K562 (cell line): ENCODE measurements at regions not wholly inside any gene's neighbourhood (a gene's known extent, or its start where the extent isn't known, plus 50 kb on each side); places are given as distances from the start of the nearest gene placed in this dataset.

Experiments
- ATAC-seq: fragments of 200-7000 bp; cut with Tn5 transposase; 3 replicates; pipeline ENCODE4 v1.9.1; 2020; ENCODE audit warnings: moderate library complexity
- BruUV-seq: library from RNA; stranded (reverse); fragments of 400-500 nt; replicated peaks from 2 replicates; lab custom pipeline; 2021; lab: Mats Ljungman, UMichigan
- CTCF ChIA-PET: fragments of 300-600 bp; formaldehyde crosslinking; extraction: SDS; loops from one replicate; lab custom pipeline; 2021; ENCODE audit warnings: low intra/inter-chr PET ratio; lab: Yijun Ruan, JAX
- POLR2A ChIA-PET: fragments of 300-600, 350-650 bp; sonication (Branson Sonifier 250); formaldehyde crosslinking; extraction: SDS; loops from one replicate; lab custom pipeline; 2021; ENCODE audit warnings: antibody characterized with exemption, inconsistent platforms; lab: Yijun Ruan, JAX
- DNase-seq, 4 experiments: peaks; one replicate each; pipeline versions ENCODE4 v3.0.0 to v3.0.0-alpha.2; 2011 to 2018; ENCODE audit warnings: low spot score in 3 of 4, mixed read lengths in 3 of 4; ENCODE audit errors: extremely low read depth in 1 of 4
- FAIRE-seq: peaks from 2 replicates; lab custom pipeline; 2011; peaks lifted over from hg19 to GRCh38; lab: Jason Lieb, UNC
- H2AFZ ChIP-seq: 2 replicates; pipeline ENCODE4 v1.6.0; 2011; ENCODE audit warnings: low read depth, low read length, control low read depth, inconsistent platforms
- H3K27ac ChIP-seq: fragments of 200-600 bp; 3 replicates; pipeline ENCODE4 v1.8.0; 2011; ENCODE audit warnings: low read depth, mild to moderate bottlenecking, control low read depth, inconsistent platforms, low read length, moderate library complexity, mixed read lengths; ENCODE audit errors: extremely low read depth
- H3K27me3 ChIP-seq, 2 experiments: fragments of 300-600 bp in 1 of 2; 2 replicates in 1 of 2; 3 replicates in 1 of 2; pipeline versions ENCODE4 v1.6.0 to v1.8.0; 2011; ENCODE audit warnings: inconsistent platforms in 2 of 2, low read length in 2 of 2, mild to moderate bottlenecking in 1 of 2, mixed read lengths in 1 of 2, moderate library complexity in 1 of 2; ENCODE audit not compliant: control insufficient read depth in 2 of 2, insufficient read depth in 2 of 2
- H3K36me3 ChIP-seq: fragments of 300-600 bp; 3 replicates; pipeline ENCODE4 v1.8.0; 2011; ENCODE audit warnings: mild to moderate bottlenecking, low read length, inconsistent platforms; ENCODE audit not compliant: control insufficient read depth, insufficient read depth
- H3K4me1 ChIP-seq, 2 experiments: fragments of 200-600 bp in 1 of 2; replicated peaks in 1 of 2; 2 replicates in 1 of 2; 3 replicates in 1 of 2; pipeline versions ENCODE4 v1.5.1 to v1.8.0; 2011; ENCODE audit warnings: inconsistent platforms in 2 of 2, low read length in 2 of 2, mild to moderate bottlenecking in 1 of 2, mixed read lengths in 1 of 2, moderate library complexity in 1 of 2; ENCODE audit not compliant: control insufficient read depth in 2 of 2, insufficient read depth in 2 of 2
- H3K4me2 ChIP-seq: 2 replicates; pipeline ENCODE4 v1.6.1; 2011; ENCODE audit warnings: low read length, control low read depth, inconsistent platforms, mixed read lengths; ENCODE audit not compliant: insufficient read depth
- H3K4me3 ChIP-seq: fragments of 200-600 bp; sonication (generic), shearing (Covaris generic); 2 replicates; pipeline ENCODE4 v1.5.1; 2016; ENCODE audit warnings: control low read depth, inconsistent platforms
- H3K79me2 ChIP-seq: fragments of 200-600 bp; 3 replicates; pipeline ENCODE4 v1.8.0; 2011; ENCODE audit warnings: low read length, inconsistent platforms; ENCODE audit not compliant: control insufficient read depth, insufficient read depth
- H3K9ac ChIP-seq, 2 experiments: 2 replicates each; pipeline versions ENCODE4 v1.6.0 to v1.6.1; 2011; ENCODE audit warnings: low read depth in 2 of 2, low read length in 2 of 2, control low read depth in 1 of 2, inconsistent platforms in 1 of 2, mild to moderate bottlenecking in 1 of 2, mixed read lengths in 1 of 2; ENCODE audit not compliant: insufficient read depth in 1 of 2
- H3K9me1 ChIP-seq: one replicate; pipeline ENCODE4 v1.6.0; 2011; ENCODE audit warnings: inconsistent platforms, mild to moderate bottlenecking, low read length, moderate library complexity; ENCODE audit not compliant: control insufficient read depth, insufficient read depth
- H3K9me3 ChIP-seq: replicated peaks from 2 replicates; pipeline ENCODE4 v1.5.1; 2011; ENCODE audit warnings: low read depth, low read length, inconsistent platforms; ENCODE audit not compliant: control insufficient read depth, insufficient read depth
- H4K20me1 ChIP-seq: replicated peaks from 2 replicates; pipeline ENCODE4 v1.6.1; 2011; ENCODE audit warnings: low read length, inconsistent platforms, mixed read lengths; ENCODE audit not compliant: control insufficient read depth, insufficient read depth
- ELF1 ChIP-seq: fragments of 200-800 bp; sonication (Bioruptor generic); IDR thresholded peaks from 2 replicates; pipeline ENCODE4 v1.6.1; 2016; ENCODE audit warnings: missing genetic modification characterization, missing compliant biosample characterization
- TRIM28 ChIP-seq: fragments of 450-650 bp; IDR thresholded peaks from 2 replicates; pipeline ENCODE4 v1.6.1; 2017
- WGBS: fragments of 100-300 bp; shearing (Covaris generic); methylation state at CpG from one replicate; pipeline ENCODE4 v1.1.6; 2016; ENCODE audit warnings: low coverage, mixed read lengths; ENCODE audit not compliant: insufficient coverage; ENCODE audit errors: missing lambda C conversion rate; 5-methylcytosine and 5-hydroxymethylcytosine counted together
- in situ Hi-C: fragments of 300-500 bp; cut with MboI; formaldehyde crosslinking; loops from 4 replicates; pipeline ENCODE4 v1.15.0; 2018; ENCODE audit warnings: inconsistent platforms, mixed read lengths
- intact Hi-C: fragments of 100-400 bp; cut with micrococcal nuclease; formaldehyde crosslinking; loops from 2 replicates; pipeline ENCODE4 v1.14.2; 2022
- TF ChIP-seq, protein P1 (sequence below): fragments of 450-650 bp; IDR thresholded peaks from 2 replicates; pipeline ENCODE4 v1.6.1; 2016; ENCODE audit warnings: low read depth

DNA sequence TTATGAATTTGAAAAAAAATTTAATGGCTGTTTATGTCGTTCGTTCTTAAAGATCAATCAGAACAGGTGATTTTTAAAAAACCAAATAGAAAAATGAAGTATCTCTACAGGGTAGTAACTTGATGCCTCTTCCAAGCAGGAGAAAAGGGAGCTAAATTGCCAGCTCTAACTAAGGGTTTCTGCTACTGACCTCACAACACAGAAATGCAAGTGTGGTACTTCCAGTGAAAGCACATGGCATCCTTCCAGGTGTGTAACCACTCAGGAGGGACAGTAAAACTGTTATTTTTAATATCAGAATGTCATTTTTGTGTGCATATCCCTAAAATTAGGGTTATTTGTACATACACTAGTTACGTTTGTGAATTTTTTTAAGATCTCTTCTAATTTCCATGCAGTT is 116.8 kb upstream of the ZCCHC13 start:
- Histone ChIP-seq H3K79me2 (no peaks in the 10 kb centered on the region), H3K27me3 (0 out of 5 replicates have a peak, but pooled peaks cover 0 to 4% of the 10 kb centered on the region in 2 experiments), H3K9me3 (no peaks in the 10 kb centered on the region), H3K9me1 (no peaks in the 10 kb centered on the region), H3K27ac (no peak overlapping the region), H3K36me3 (no peaks in the 10 kb centered on the region), H4K20me1 (no peaks in the 10 kb centered on the region), H3K4me3 (no peak overlapping the region), H2AFZ (no peak overlapping the region), H3K4me2 (no peak overlapping the region), H3K9ac (no peak overlapping the region), H3K4me1 (no peaks in the 10 kb centered on the region)
- TF ChIP-seq, protein P1, sequence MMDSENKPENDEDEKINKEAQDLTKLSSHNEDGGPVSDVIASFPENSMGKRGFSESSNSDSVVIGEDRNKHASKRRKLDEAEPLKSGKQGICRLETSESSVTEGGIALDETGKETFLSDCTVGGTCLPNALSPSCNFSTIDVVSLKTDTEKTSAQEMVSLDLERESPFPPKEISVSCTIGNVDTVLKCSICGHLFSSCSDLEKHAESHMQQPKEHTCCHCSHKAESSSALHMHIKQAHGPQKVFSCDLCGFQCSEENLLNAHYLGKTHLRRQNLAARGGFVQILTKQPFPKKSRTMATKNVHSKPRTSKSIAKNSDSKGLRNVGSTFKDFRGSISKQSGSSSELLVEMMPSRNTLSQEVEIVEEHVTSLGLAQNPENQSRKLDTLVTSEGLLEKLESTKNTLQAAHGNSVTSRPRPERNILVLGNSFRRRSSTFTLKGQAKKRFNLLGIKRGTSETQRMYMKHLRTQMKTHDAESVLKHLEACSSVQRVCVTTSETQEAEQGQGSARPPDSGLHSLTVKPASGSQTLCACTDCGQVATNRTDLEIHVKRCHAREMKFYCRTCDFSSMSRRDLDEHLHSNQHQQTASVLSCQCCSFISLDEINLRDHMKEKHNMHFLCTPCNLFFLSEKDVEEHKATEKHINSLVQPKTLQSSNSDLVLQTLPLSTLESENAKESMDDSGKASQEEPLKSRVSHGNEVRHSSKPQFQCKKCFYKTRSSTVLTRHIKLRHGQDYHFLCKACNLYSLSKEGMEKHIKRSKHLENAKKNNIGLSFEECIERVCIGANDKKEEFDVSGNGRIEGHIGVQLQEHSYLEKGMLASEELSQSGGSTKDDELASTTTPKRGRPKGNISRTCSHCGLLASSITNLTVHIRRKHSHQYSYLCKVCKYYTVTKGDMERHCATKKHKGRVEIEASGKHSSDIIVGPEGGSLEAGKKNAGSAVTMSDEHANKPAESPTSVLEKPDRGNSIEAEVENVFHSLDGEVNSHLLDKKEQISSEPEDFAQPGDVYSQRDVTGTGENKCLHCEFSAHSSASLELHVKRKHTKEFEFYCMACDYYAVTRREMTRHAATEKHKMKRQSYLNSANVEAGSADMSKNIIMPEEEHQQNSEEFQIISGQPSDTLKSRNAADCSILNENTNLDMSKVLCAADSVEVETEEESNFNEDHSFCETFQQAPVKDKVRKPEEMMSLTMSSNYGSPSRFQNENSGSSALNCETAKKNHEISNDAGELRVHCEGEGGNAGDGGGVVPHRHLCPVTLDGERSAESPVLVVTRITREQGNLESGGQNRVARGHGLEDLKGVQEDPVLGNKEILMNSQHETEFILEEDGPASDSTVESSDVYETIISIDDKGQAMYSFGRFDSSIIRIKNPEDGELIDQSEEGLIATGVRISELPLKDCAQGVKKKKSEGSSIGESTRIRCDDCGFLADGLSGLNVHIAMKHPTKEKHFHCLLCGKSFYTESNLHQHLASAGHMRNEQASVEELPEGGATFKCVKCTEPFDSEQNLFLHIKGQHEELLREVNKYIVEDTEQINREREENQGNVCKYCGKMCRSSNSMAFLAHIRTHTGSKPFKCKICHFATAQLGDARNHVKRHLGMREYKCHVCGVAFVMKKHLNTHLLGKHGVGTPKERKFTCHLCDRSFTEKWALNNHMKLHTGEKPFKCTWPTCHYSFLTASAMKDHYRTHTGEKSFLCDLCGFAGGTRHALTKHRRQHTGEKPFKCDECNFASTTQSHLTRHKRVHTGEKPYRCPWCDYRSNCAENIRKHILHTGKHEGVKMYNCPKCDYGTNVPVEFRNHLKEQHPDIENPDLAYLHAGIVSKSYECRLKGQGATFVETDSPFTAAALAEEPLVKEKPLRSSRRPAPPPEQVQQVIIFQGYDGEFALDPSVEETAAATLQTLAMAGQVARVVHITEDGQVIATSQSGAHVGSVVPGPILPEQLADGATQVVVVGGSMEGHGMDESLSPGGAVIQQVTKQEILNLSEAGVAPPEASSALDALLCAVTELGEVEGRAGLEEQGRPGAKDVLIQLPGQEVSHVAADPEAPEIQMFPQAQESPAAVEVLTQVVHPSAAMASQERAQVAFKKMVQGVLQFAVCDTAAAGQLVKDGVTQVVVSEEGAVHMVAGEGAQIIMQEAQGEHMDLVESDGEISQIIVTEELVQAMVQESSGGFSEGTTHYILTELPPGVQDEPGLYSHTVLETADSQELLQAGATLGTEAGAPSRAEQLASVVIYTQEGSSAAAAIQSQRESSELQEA, result no peak
- TF ChIP-seq TRIM28, result no peak
- no peak for TF ChIP-seq ELF1 (tag)
- 6% methylated on average over 2 of the region's 3 CpGs for WGBS
- FAIRE-seq (no peak), ATAC-seq (no peak), DNase-seq (no peak)
- BruUV-seq, result no TSS peak
- in situ Hi-C loops (no loop called here), intact Hi-C loops (no loop called here)
- POLR2A ChIA-PET, result no interaction called here
- CTCF ChIA-PET, result no interaction called here
